Loucy (cell line): ENCODE measurements at regions not wholly inside any gene's neighbourhood (a gene's known extent, or its start where the extent isn't known, plus 50 kb on each side); places are given as distances from the start of the nearest gene placed in this dataset.

ENCODE experiments used
- H2AFZ ChIP-seq: fragments of 200-600 bp; sonication (generic); 2 replicates; pipeline ENCODE4 v1.6.0; 2016; ENCODE audit warnings: antibody characterized with exemption, mild to moderate bottlenecking, low read length, moderate library complexity
- H3F3A ChIP-seq: fragments of 200-600 bp; 2 replicates; pipeline ENCODE4 v1.6.0; 2016; ENCODE audit warnings: antibody characterized with exemption, low read depth, mild to moderate bottlenecking
- H3K27me3 ChIP-seq: fragments of 200-600 bp; sonication (generic); 2 replicates; pipeline ENCODE4 v1.6.1; 2014; ENCODE audit warnings: low read length, mild to moderate bottlenecking; ENCODE audit not compliant: insufficient read depth, poor library complexity, severe bottlenecking
- H3K36me3 ChIP-seq: fragments of 200-600 bp; sonication (generic); 2 replicates; pipeline ENCODE4 v1.6.1; 2016; ENCODE audit warnings: low read length; ENCODE audit not compliant: insufficient read depth
- H3K4me1 ChIP-seq: fragments of 200-600 bp; sonication (generic); 2 replicates; pipeline ENCODE4 v1.5.1; 2014; ENCODE audit warnings: low read length, mild to moderate bottlenecking; ENCODE audit not compliant: insufficient read depth, poor library complexity, severe bottlenecking
- H3K4me2 ChIP-seq: fragments of 200-600 bp; sonication (generic); 2 replicates; pipeline ENCODE4 v1.6.0; 2014; ENCODE audit warnings: antibody characterized with exemption, low read length, low read depth, mild to moderate bottlenecking; ENCODE audit not compliant: poor library complexity, severe bottlenecking
- H3K4me3 ChIP-seq: fragments of 200-600 bp; sonication (generic); 2 replicates; pipeline ENCODE4 v1.5.1; 2014; ENCODE audit warnings: low read length, mild to moderate bottlenecking, mixed read lengths; ENCODE audit not compliant: poor library complexity, severe bottlenecking
- H3K79me2 ChIP-seq: fragments of 200-600 bp; sonication (generic); 2 replicates; pipeline ENCODE4 v1.6.1; 2014; ENCODE audit warnings: low read length; ENCODE audit not compliant: insufficient read depth
- H3K9ac ChIP-seq: fragments of 200-600 bp; sonication (generic); 2 replicates; pipeline ENCODE4 v1.6.0; 2014; ENCODE audit warnings: mild to moderate bottlenecking, low read depth, low read length, moderate library complexity; ENCODE audit not compliant: poor library complexity, severe bottlenecking
- H3K9me2 ChIP-seq: fragments of 200-600 bp; sonication (generic); replicated peaks from 2 replicates; pipeline ENCODE4 v1.6.1; 2016; ENCODE audit warnings: low read depth, low read length, mixed read lengths
- H3K9me3 ChIP-seq: fragments of 200-600 bp; sonication (generic); 2 replicates; pipeline ENCODE4 v1.6.1; 2014; ENCODE audit warnings: mild to moderate bottlenecking, antibody characterized with exemption, low read length, low read depth; ENCODE audit not compliant: insufficient read depth
- H4K20me1 ChIP-seq: fragments of 200-600 bp; sonication (generic); 2 replicates; pipeline ENCODE4 v1.6.0; 2014; ENCODE audit warnings: antibody characterized with exemption, low read length, mild to moderate bottlenecking; ENCODE audit not compliant: insufficient read depth, poor library complexity, severe bottlenecking
- CTCF ChIP-seq: fragments of 200-600 bp; sonication (generic); conservative IDR thresholded peaks from 2 replicates; pipeline ENCODE4 v1.5.1; 2014; ENCODE audit warnings: mild to moderate bottlenecking, antibody characterized with exemption, low read length
- EZH2phosphoT487 ChIP-seq: fragments of 200-600 bp; IDR thresholded peaks from 2 replicates; pipeline ENCODE4 v1.6.1; 2018; ENCODE audit warnings: antibody characterized with exemption, mild to moderate bottlenecking, moderate library complexity, borderline replicate concordance

GRCh38 chr14:27371209-27371608 lies 773.4 kb upstream of the NOVA1 start:
- Histone ChIP-seq H4K20me1 (no peaks in the 10 kb centered on the region), H3K9ac (no peak overlapping the region), H3K36me3 (no peaks in the 10 kb centered on the region), H3K4me1 (no peaks in the 10 kb centered on the region), H3K4me2 (no peak overlapping the region), H3K79me2 (no peaks in the 10 kb centered on the region), H3F3A (no peaks in the 10 kb centered on the region), H2AFZ (no peak overlapping the region), H3K4me3 (no peak overlapping the region), H3K27me3 (no peaks in the 10 kb centered on the region), H3K9me2 (no peaks in the 10 kb centered on the region), H3K9me3 (no peaks in the 10 kb centered on the region)
- TF ChIP-seq CTCF (no peak), EZH2phosphoT487 (no peak)

- H3K36me3 ChIP-seq = no peaks in the 10 kb centered on the region
- no peak overlapping the region for H3K4me2 ChIP-seq
- no peaks in the 10 kb centered on the region for H3K79me2 ChIP-seq
- no peaks in the 10 kb centered on the region for H3K9me3 ChIP-seq
- TF ChIP-seq EZH2phosphoT487 (no peak), CTCF (no peak)
- no peak overlapping the region for H2AFZ ChIP-seq
- H3K9ac ChIP-seq = no peak overlapping the region
- no peaks in the 10 kb centered on the region for H3F3A ChIP-seq
- H3K9me2 ChIP-seq = no peaks in the 10 kb centered on the region
- H3K4me1 ChIP-seq = no peaks in the 10 kb centered on the region
- H3K27me3 ChIP-seq = no peaks in the 10 kb centered on the region
- no peaks in the 10 kb centered on the region for H4K20me1 ChIP-seq
- H3K4me3 ChIP-seq = no peak overlapping the region
These were observed 774.0 kb upstream of the NOVA1 start for GRCh38 chr14:27371868-27372267.

GRCh38 chr14:27372771-27373170 lies 774.9 kb upstream of the NOVA1 start:
- no peak overlapping the region for H3K4me3 ChIP-seq
- no peaks in the 10 kb centered on the region for H3K79me2 ChIP-seq
- H3K4me2 ChIP-seq = no peak overlapping the region
- TF ChIP-seq CTCF = no peak
- no peak for TF ChIP-seq EZH2phosphoT487
- H3K9ac ChIP-seq = no peak overlapping the region
- no peaks in the 10 kb centered on the region for H3K9me2 ChIP-seq
- no peaks in the 10 kb centered on the region for H3F3A ChIP-seq
- H3K36me3 ChIP-seq = no peaks in the 10 kb centered on the region
- H3K27me3 ChIP-seq = no peaks in the 10 kb centered on the region
- H3K9me3 ChIP-seq = no peaks in the 10 kb centered on the region
- no peaks in the 10 kb centered on the region for H4K20me1 ChIP-seq
- no peak overlapping the region for H2AFZ ChIP-seq
- no peaks in the 10 kb centered on the region for H3K4me1 ChIP-seq
